A673 (cell line): ENCODE measurements at regions not wholly inside any gene's neighbourhood (a gene's known extent, or its start where the extent isn't known, plus 50 kb on each side); places are given as distances from the start of the nearest gene placed in this dataset.
"Not testable (repeated sequence)": the region's sequence is repeated elsewhere in the genome, so short reads cannot be mapped to it uniquely, and the experiment has no call there.

Experiments used
- BruUV-seq: library from RNA; stranded (reverse); fragments of 400-500 nt; replicated peaks from 2 replicates; lab custom pipeline; 2021; lab: Mats Ljungman, UMichigan
- CTCF ChIA-PET: fragments of 300-600 bp; sonication (Branson Sonifier 250); formaldehyde crosslinking; loops from one replicate; lab custom pipeline; 2022; ENCODE audit warnings: antibody characterized with exemption; lab: Charles Lee
- POLR2A ChIA-PET: fragments of 300-600 bp; sonication (Branson Sonifier 250); formaldehyde crosslinking; loops from one replicate; lab custom pipeline; 2022; ENCODE audit warnings: antibody characterized with exemption; ENCODE audit not compliant: low non-redundant PET; lab: Charles Lee
- DNase-seq: peaks from one replicate; pipeline ENCODE4 v3.0.0-alpha.2; 2015; ENCODE audit warnings: low spot score
- H3K27ac ChIP-seq: fragments of 200-600 bp; sonication (generic); 2 replicates; pipeline ENCODE4 v1.5.1; 2016; ENCODE audit warnings: mixed run types, low read depth, mild to moderate bottlenecking, mixed read lengths, antibody characterized with exemption, low read length; ENCODE audit not compliant: poor library complexity, severe bottlenecking
- H3K27me3 ChIP-seq: fragments of 200-600 bp; sonication (generic); replicated peaks from 2 replicates; pipeline ENCODE4 v1.6.1; 2017; ENCODE audit warnings: mixed run types, low read depth, mild to moderate bottlenecking, mixed read lengths, antibody characterized with exemption, low read length; ENCODE audit not compliant: insufficient read depth, poor library complexity
- H3K36me3 ChIP-seq: fragments of 200-600 bp; sonication (generic); 2 replicates; pipeline ENCODE4 v1.6.1; 2016; ENCODE audit warnings: mixed run types, mild to moderate bottlenecking, mixed read lengths, antibody characterized with exemption, low read length; ENCODE audit not compliant: insufficient read depth, poor library complexity, severe bottlenecking
- H3K4me1 ChIP-seq: fragments of 200-600 bp; sonication (generic); 2 replicates; pipeline ENCODE4 v1.6.1; 2017; ENCODE audit warnings: mixed run types, mild to moderate bottlenecking, mixed read lengths, antibody characterized with exemption, low read length; ENCODE audit not compliant: insufficient read depth, poor library complexity, severe bottlenecking
- H3K4me3 ChIP-seq: fragments of 200-600 bp; sonication (generic); 2 replicates; pipeline ENCODE4 v1.5.1; 2016; ENCODE audit warnings: low read depth, mixed run types, mild to moderate bottlenecking, mixed read lengths, low read length; ENCODE audit not compliant: poor library complexity, severe bottlenecking
- H3K9me3 ChIP-seq: fragments of 200-600 bp; sonication (generic); 2 replicates; pipeline ENCODE4 v1.6.1; 2016; ENCODE audit warnings: mixed run types, low read depth, mild to moderate bottlenecking, mixed read lengths, antibody characterized with exemption, low read length; ENCODE audit not compliant: poor library complexity, severe bottlenecking
- EZH2 ChIP-seq: fragments of 200-600 bp; sonication (generic); IDR thresholded peaks from 2 replicates; pipeline ENCODE4 v1.6.1; 2017; ENCODE audit warnings: borderline replicate concordance, low read depth, mild to moderate bottlenecking, mixed read lengths, antibody characterized with exemption, low read length; ENCODE audit not compliant: poor library complexity, severe bottlenecking
- intact Hi-C: fragments of 100-400 bp; cut with micrococcal nuclease; formaldehyde crosslinking; loops from one replicate; pipeline ENCODE4 v1.10.0; 2022; ENCODE audit not compliant: unreplicated experiment
- TF ChIP-seq, protein P1 (sequence below): fragments of 300-800, 200-600 bp; sonication (generic); conservative IDR thresholded peaks from 2 replicates; pipeline ENCODE4 v1.5.1; 2017; ENCODE audit warnings: low read depth, mild to moderate bottlenecking, antibody characterized with exemption, low read length, moderate library complexity, mixed read lengths

DNA sequence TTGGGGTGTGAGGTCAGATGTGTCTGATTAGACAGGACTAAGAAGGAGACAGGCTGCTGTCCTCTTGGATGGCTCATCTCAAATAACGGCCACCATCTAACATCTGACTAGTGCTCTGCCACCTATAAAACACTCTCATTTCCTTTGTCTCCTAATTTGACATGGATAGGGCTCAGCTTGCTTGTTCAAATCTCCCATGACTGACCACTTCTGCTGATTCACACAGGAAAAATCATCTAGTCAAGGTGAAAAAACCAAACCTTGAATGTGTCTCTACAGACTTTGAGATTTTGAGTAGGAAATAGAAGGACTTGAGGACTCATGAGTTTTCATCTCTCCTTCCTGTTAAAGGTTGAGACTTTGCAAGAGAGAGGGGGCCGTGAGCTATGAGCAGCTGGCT, 150.6 kb downstream of the IER5 start:
- BruUV-seq = no TSS peak
- CTCF ChIA-PET = no interaction called here
- POLR2A ChIA-PET = no interaction called here
- Histone ChIP-seq H3K36me3 (no peaks in the 10 kb centered on the region), H3K9me3 (no peaks in the 10 kb centered on the region), H3K4me1 (no peaks in the 10 kb centered on the region), H3K4me3 (no peak overlapping the region), H3K27ac (no peak overlapping the region), H3K27me3 (no peaks in the 10 kb centered on the region)
- TF ChIP-seq, protein P1, sequence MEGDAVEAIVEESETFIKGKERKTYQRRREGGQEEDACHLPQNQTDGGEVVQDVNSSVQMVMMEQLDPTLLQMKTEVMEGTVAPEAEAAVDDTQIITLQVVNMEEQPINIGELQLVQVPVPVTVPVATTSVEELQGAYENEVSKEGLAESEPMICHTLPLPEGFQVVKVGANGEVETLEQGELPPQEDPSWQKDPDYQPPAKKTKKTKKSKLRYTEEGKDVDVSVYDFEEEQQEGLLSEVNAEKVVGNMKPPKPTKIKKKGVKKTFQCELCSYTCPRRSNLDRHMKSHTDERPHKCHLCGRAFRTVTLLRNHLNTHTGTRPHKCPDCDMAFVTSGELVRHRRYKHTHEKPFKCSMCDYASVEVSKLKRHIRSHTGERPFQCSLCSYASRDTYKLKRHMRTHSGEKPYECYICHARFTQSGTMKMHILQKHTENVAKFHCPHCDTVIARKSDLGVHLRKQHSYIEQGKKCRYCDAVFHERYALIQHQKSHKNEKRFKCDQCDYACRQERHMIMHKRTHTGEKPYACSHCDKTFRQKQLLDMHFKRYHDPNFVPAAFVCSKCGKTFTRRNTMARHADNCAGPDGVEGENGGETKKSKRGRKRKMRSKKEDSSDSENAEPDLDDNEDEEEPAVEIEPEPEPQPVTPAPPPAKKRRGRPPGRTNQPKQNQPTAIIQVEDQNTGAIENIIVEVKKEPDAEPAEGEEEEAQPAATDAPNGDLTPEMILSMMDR = no peak
- TF ChIP-seq EZH2 = no peak
- DNase-seq = no peak
- intact Hi-C loops = no loop called here

DNA sequence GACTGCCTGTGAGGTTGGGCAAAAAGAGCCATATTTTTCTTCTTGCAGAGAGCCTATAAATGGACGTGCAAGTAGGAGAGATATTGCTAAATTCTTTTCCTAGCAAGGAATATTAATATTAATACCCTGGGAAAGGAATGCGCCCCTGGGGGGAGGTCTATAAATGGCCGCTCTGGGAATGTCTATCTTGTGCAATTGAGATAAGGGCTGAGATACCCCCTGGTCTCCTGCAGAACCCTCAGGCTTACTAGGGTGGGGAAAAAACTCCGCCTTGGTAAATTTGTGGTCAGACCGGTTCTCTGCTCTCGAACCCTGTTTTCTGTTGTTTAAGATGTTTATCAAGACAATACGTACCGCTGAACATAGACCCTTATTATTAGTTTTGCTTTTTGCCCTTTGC, 157.8 kb downstream of the IER5 start:
- H3K4me3 ChIP-seq, H3K9me3 ChIP-seq, H3K27ac ChIP-seq, H3K27me3 ChIP-seq, DNase-seq, H3K4me1 ChIP-seq, CTCF ChIA-PET, H3K36me3 ChIP-seq, POLR2A ChIA-PET, intact Hi-C loops, BruUV-seq: not testable (repeated sequence)

DNA sequence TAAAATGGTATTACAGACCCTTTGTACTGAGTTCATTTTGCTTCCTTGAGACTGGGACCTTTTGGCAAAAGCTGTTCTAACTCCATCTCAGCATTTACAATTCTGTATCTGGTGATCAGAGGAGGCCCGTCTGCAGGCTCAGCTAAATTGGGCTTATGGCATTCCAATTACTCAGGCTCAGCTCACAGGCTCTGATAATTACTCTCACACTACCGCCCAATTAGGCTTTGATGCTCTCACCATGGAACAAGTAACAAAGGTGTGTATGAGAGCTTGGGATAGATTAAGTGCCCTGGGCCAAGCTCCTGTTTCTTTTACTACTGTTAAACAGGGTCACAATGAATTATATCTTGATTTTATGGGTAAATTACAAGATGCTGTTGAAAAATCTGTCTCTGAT, 159.9 kb downstream of the IER5 start:
- POLR2A ChIA-PET, DNase-seq, CTCF ChIA-PET, H3K9me3 ChIP-seq, H3K27me3 ChIP-seq, H3K27ac ChIP-seq, intact Hi-C loops, H3K4me1 ChIP-seq, H3K36me3 ChIP-seq, H3K4me3 ChIP-seq, BruUV-seq: not testable (repeated sequence)

DNA sequence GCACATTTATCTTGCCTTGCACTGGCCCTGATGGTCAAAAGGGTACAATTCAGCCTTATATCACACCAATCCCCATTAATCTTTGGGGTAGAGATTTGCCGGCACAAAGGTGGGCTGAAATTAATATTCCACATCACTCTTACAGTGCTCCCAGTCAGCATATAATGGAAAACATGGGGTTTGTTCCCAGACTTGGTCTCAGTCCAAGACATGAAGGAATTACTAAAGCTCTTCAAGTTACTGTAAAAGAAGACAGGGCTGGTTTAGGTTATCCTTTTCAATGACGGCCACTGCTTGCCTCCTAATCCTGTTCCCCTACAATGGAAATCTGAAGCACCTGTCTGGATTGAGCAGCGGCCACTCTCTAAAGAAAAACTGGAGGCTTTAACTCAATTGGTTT, 160.7 kb downstream of the IER5 start:
- POLR2A ChIA-PET = no interaction called here
- Histone ChIP-seq H3K4me1 (no peaks in the 10 kb centered on the region), H3K27ac (no peak overlapping the region), H3K36me3 (no peaks in the 10 kb centered on the region), H3K4me3 (no peak overlapping the region), H3K27me3 (no peaks in the 10 kb centered on the region), H3K9me3 (no peaks in the 10 kb centered on the region)
- DNase-seq = no peak
- intact Hi-C loops = no loop called here
- no TSS peak for BruUV-seq
- TF ChIP-seq, protein P1 = no peak
- no peak for TF ChIP-seq EZH2
- CTCF ChIA-PET = no interaction called here
